ENCODE measurements at regions not wholly inside any gene's neighbourhood (a gene's known extent, or its start where the extent isn't known, plus 50 kb on each side); places are given as distances from the start of the nearest gene placed in this dataset.
"Not testable (repeated sequence)": the region's sequence is repeated elsewhere in the genome, so short reads cannot be mapped to it uniquely, and the experiment has no call there.

DNA sequence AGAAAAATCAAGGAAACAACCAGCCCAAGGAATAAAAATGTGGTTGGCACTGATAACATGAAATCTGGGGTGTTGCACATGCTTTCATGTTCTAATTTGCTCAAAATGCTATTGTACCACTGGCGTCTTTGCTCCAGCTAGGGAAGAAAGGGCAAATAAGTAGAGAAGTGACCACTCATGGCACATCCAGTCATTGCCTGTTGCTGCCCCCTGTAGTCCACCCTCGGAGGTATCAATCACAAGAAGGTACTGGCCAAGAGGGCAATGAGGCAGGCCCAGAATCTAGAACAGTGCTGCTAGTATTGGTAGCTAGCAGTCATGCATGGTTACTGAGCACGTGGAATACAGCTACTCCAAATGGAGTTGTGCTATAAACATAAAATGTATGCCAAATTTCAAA is 213.4 kb downstream of the CDCA7 start:
- Histone ChIP-seq H3K36me3 (ENCODE audit: control insufficient read depth, insufficient read depth, low read length) (no peaks in the 10 kb centered on the region), H3K27ac (ENCODE audit: insufficient read depth, low read length, poor library complexity, severe bottlenecking) (no peak overlapping the region), H3K27me3 (replicated peaks; ENCODE audit: control insufficient read depth, insufficient read depth, low read length, poor library complexity, severe bottlenecking) (no peaks in the 10 kb centered on the region), H3K4me3 (ENCODE audit: insufficient read depth, low read depth, low read length, poor library complexity, severe bottlenecking) (no peak overlapping the region), H3K4me1 (ENCODE audit: control insufficient read depth, insufficient read depth, low read length, poor library complexity, severe bottlenecking) (no peaks in the 10 kb centered on the region), H3K9me3 (ENCODE audit: control insufficient read depth, low read length) (no peaks in the 10 kb centered on the region)
- DNase-seq, result no peak

DNA sequence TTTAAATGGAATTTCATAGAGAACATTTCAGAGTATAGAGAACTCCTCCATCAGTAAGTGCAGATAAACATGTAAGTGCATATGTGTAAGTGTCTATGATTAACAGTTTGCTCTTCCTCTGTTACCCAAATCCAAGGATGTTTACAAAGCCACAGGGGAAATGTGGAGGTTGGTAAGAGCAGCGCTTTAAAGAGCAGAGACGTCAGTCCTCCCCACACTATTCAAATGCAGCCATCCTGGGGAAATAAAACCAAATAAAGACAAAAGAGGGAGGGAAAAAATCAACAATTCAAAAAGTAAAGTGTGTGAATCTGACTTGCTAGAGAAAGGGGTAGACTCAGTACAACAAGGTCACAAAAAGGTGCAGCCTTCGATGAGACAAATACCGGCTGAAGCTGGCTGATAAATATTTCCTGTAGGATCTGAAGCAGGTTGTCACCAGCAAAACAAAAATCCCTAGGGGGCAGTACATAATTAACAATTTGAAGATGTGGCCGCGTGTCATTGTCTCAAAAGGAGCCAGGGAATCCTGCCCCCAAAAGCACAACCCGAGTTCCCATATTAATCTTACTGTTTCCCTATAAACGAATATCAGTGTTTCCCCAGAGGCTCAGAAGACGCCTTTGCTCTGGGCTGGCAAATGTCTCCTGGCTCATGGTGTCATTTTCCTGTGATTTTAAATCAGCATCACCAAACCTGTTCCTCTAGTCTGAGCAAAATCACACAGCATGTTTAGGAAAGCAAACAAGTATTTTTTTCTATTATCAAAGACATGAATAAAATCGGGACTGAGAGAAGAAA is 216.5 kb downstream of the CDCA7 start:
- DNase-seq, result no peak
- no peak overlapping the region for H3K27ac ChIP-seq (ENCODE audit: insufficient read depth, low read length, poor library complexity, severe bottlenecking)
- H3K27me3 ChIP-seq (replicated peaks; ENCODE audit: control insufficient read depth, insufficient read depth, low read length, poor library complexity, severe bottlenecking), result no peaks in the 10 kb centered on the region

GRCh38 chr2:173571887-173572680 is 217.4 kb downstream of the CDCA7 start:
- no peak overlapping the region for H3K27ac ChIP-seq (ENCODE audit: insufficient read depth, low read length, poor library complexity, severe bottlenecking)
- H3K4me3 ChIP-seq (ENCODE audit: insufficient read depth, low read depth, low read length, poor library complexity, severe bottlenecking), result no peak overlapping the region
- no peaks in the 10 kb centered on the region for H3K36me3 ChIP-seq (ENCODE audit: control insufficient read depth, insufficient read depth, low read length)
- H3K9me3 ChIP-seq (ENCODE audit: control insufficient read depth, low read length), result no peaks in the 10 kb centered on the region
- no peaks in the 10 kb centered on the region for H3K27me3 ChIP-seq (replicated peaks; ENCODE audit: control insufficient read depth, insufficient read depth, low read length, poor library complexity, severe bottlenecking)
- H3K4me1 ChIP-seq (ENCODE audit: control insufficient read depth, insufficient read depth, low read length, poor library complexity, severe bottlenecking), result no peaks in the 10 kb centered on the region
- DNase-seq, result no peak

More for the DNA sequence above, 216.5 kb downstream of the CDCA7 start:
- Histone ChIP-seq H3K4me1 (ENCODE audit: control insufficient read depth, insufficient read depth, low read length, poor library complexity, severe bottlenecking) (no peaks in the 10 kb centered on the region), H3K9me3 (ENCODE audit: control insufficient read depth, low read length) (no peaks in the 10 kb centered on the region), H3K36me3 (ENCODE audit: control insufficient read depth, insufficient read depth, low read length) (no peaks in the 10 kb centered on the region), H3K4me3 (ENCODE audit: insufficient read depth, low read depth, low read length, poor library complexity, severe bottlenecking) (no peak overlapping the region)

- DNase-seq, result no peak
Measured at GRCh38 chr2:173572848-173573247, 218.2 kb downstream of the CDCA7 start.

DNA sequence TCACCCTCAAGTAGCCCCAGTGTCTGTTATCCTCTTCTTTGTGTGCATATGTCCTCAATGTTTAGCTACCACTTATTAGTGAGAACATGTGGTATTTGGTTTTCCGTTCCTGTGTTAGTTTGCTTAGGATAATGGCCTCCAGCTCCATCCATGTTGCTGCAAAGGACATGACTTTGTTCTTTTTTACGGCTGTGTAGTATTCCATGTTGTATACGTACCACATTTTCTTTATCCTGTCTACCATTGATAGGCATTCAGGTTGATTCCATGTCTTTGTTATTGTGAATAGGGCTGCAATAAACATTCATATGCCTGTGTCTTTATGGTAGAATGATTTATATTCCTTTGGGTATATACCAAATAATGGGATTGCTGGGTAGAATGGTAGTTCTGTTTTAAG is 219.1 kb downstream of the CDCA7 start:
- H3K27ac ChIP-seq (ENCODE audit: insufficient read depth, low read length, poor library complexity, severe bottlenecking); H3K36me3 ChIP-seq (ENCODE audit: control insufficient read depth, insufficient read depth, low read length); H3K9me3 ChIP-seq (ENCODE audit: control insufficient read depth, low read length); H3K4me1 ChIP-seq (ENCODE audit: control insufficient read depth, insufficient read depth, low read length, poor library complexity, severe bottlenecking); H3K27me3 ChIP-seq (replicated peaks; ENCODE audit: control insufficient read depth, insufficient read depth, low read length, poor library complexity, severe bottlenecking); DNase-seq; H3K4me3 ChIP-seq (ENCODE audit: insufficient read depth, low read depth, low read length, poor library complexity, severe bottlenecking): not testable (repeated sequence)

More at GRCh38 chr2:173572848-173573247, 218.2 kb downstream of the CDCA7 start:
- H3K4me1 ChIP-seq (ENCODE audit: control insufficient read depth, insufficient read depth, low read length, poor library complexity, severe bottlenecking), result no peaks in the 10 kb centered on the region
- H3K36me3 ChIP-seq (ENCODE audit: control insufficient read depth, insufficient read depth, low read length), result no peaks in the 10 kb centered on the region
- no peaks in the 10 kb centered on the region for H3K9me3 ChIP-seq (ENCODE audit: control insufficient read depth, low read length)
- H3K27ac ChIP-seq (ENCODE audit: insufficient read depth, low read length, poor library complexity, severe bottlenecking), result no peak overlapping the region
- no peaks in the 10 kb centered on the region for H3K27me3 ChIP-seq (replicated peaks; ENCODE audit: control insufficient read depth, insufficient read depth, low read length, poor library complexity, severe bottlenecking)
- H3K4me3 ChIP-seq (ENCODE audit: insufficient read depth, low read depth, low read length, poor library complexity, severe bottlenecking), result no peak overlapping the region

GRCh38 chr2:173574324-173575112 is 219.8 kb downstream of the CDCA7 start:
- H3K9me3 ChIP-seq (ENCODE audit: control insufficient read depth, low read length), result no peaks in the 10 kb centered on the region
- no peaks in the 10 kb centered on the region for H3K4me1 ChIP-seq (ENCODE audit: control insufficient read depth, insufficient read depth, low read length, poor library complexity, severe bottlenecking)
- no peaks in the 10 kb centered on the region for H3K27me3 ChIP-seq (replicated peaks; ENCODE audit: control insufficient read depth, insufficient read depth, low read length, poor library complexity, severe bottlenecking)
- DNase-seq, result no peak
- no peak overlapping the region for H3K4me3 ChIP-seq (ENCODE audit: insufficient read depth, low read depth, low read length, poor library complexity, severe bottlenecking)
- H3K36me3 ChIP-seq (ENCODE audit: control insufficient read depth, insufficient read depth, low read length), result no peaks in the 10 kb centered on the region
- H3K27ac ChIP-seq (ENCODE audit: insufficient read depth, low read length, poor library complexity, severe bottlenecking), result no peak overlapping the region

DNA sequence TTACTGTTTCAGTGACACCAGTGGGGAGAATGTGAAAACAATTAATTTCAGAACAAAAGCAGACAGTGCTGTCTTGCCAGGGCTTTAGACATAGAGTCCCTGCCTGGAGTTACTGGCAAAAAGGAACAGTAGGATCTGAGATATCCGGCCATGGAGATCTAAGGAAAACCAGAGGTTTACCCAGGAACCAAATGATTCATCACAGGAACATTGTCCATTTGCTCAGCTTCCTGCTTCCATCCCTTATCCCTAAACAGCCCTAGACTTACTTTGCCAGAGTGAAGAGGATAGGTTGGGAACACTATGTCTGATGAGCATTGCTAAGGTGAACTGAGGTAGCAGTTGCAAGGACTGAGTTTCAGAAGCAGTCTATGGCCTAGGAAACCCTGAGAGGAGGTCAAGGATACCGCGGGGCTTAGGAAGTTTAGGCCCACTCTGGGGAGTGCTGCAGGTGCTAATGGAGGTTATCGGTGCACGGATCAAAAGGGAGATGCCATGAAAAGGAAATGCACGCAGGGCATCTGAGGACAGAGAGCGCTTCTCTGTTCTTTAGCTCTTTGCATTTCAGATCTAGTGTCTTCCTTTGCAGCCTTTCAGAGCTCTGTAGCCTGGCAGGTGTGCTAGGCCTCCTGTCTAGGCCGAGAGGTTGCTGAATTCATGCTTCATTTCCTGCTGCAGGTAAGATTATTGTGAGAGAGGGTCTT is 223.9 kb downstream of the CDCA7 start:
- H3K27me3 ChIP-seq (replicated peaks; ENCODE audit: control insufficient read depth, insufficient read depth, low read length, poor library complexity, severe bottlenecking), result no peaks in the 10 kb centered on the region
- H3K4me3 ChIP-seq (ENCODE audit: insufficient read depth, low read depth, low read length, poor library complexity, severe bottlenecking), result no peak overlapping the region
- no peaks in the 10 kb centered on the region for H3K9me3 ChIP-seq (ENCODE audit: control insufficient read depth, low read length)
- no peaks in the 10 kb centered on the region for H3K36me3 ChIP-seq (ENCODE audit: control insufficient read depth, insufficient read depth, low read length)
- H3K27ac ChIP-seq (ENCODE audit: insufficient read depth, low read length, poor library complexity, severe bottlenecking), result no peak overlapping the region
- no peak for DNase-seq
- H3K4me1 ChIP-seq (ENCODE audit: control insufficient read depth, insufficient read depth, low read length, poor library complexity, severe bottlenecking), result no peaks in the 10 kb centered on the region

DNA sequence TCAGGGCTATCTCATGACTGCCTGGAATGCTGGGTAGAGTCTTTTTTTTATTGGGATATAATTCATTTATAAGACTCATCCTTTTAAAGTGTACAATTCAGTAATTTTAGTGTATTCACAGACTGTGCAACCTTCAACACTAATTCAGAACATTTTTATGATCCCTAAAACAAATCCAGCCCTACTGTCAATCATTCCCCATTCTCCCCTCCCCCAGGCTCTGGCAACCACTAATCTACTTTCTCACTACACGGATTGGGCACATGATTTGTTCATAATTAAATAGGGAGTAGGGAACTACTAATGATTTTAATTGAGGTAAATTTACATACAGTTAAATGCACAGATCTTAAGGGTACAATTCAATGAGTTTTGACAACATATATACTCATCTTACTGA is 225.7 kb downstream of the CDCA7 start:
- Histone ChIP-seq H3K27me3 (replicated peaks; ENCODE audit: control insufficient read depth, insufficient read depth, low read length, poor library complexity, severe bottlenecking) (no peaks in the 10 kb centered on the region), H3K4me3 (ENCODE audit: insufficient read depth, low read depth, low read length, poor library complexity, severe bottlenecking) (no peak overlapping the region), H3K36me3 (ENCODE audit: control insufficient read depth, insufficient read depth, low read length) (no peaks in the 10 kb centered on the region), H3K27ac (ENCODE audit: insufficient read depth, low read length, poor library complexity, severe bottlenecking) (no peak overlapping the region), H3K9me3 (ENCODE audit: control insufficient read depth, low read length) (no peaks in the 10 kb centered on the region), H3K4me1 (ENCODE audit: control insufficient read depth, insufficient read depth, low read length, poor library complexity, severe bottlenecking) (no peaks in the 10 kb centered on the region)
- DNase-seq, result no peak

- Histone ChIP-seq H3K9me3 (ENCODE audit: control insufficient read depth, low read length) (no peaks in the 10 kb centered on the region), H3K36me3 (ENCODE audit: control insufficient read depth, insufficient read depth, low read length) (no peaks in the 10 kb centered on the region), H3K4me3 (ENCODE audit: insufficient read depth, low read depth, low read length, poor library complexity, severe bottlenecking) (no peak overlapping the region), H3K27ac (ENCODE audit: insufficient read depth, low read length, poor library complexity, severe bottlenecking) (no peak overlapping the region), H3K27me3 (replicated peaks; ENCODE audit: control insufficient read depth, insufficient read depth, low read length, poor library complexity, severe bottlenecking) (no peaks in the 10 kb centered on the region), H3K4me1 (ENCODE audit: control insufficient read depth, insufficient read depth, low read length, poor library complexity, severe bottlenecking) (no peaks in the 10 kb centered on the region)
- DNase-seq, result no peak
Measured at GRCh38 chr2:173580956-173581355, 226.3 kb downstream of the CDCA7 start.
